Hematopoietic multipotent progenitor cell treated with erythropoietin and hydrocortisone succinate and interleukin-3 and kit ligand, for 8 days (in vitro differentiated cells): ENCODE measurements at regions not wholly inside any gene's neighbourhood (a gene's known extent, or its start where the extent isn't known, plus 50 kb on each side); places are given as distances from the start of the nearest gene placed in this dataset.
"Not testable (repeated sequence)": the region's sequence is repeated elsewhere in the genome, so short reads cannot be mapped to it uniquely, and the experiment has no call there.

Experiments used
- DNase-seq: peaks from one replicate; pipeline ENCODE4 v3.0.0-alpha.2; 2015

DNA sequence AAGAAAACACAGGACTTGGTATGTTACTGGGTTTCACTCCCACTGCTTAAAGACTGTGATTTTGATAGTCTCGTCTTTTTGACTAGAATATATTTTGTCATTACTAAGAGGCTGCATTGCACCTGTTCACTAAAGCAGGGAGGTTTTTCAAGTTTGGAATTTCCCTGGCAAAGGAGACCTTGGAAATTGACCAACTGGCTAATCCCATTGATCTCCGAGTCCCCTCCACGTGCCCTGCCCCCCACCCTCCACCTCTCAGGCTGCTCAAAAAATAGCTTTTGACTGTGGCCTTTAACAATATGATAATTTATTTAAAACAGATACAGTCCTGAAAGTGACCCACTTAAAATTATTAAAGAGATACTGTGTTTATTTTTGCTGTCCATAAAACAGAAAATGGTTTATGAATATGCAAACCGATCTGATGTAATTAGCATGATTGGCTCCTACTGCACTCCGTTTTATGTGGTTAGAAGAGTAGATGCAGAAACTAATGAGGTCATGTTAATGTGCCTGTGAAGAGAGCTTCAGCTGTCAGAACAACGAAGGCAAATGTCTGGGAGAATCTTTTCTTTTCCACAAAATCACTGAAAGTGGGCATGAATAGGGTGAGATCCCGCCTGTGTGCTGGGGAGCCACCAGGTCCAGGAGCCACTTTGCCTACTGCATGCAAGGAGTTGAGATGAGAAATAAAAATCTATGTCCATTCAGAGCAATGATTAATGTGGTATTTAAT is 361.5 kb downstream of the RRAGC start:
- DNase-seq: no peak

GRCh38 chr1:38493306-38493705 is 366.3 kb downstream of the RRAGC start:
- DNase-seq: not testable (repeated sequence)

GRCh38 chr1:38489844-38490270 is 369.7 kb downstream of the RRAGC start:
- peak; percentile 53 for DNase-seq

GRCh38 chr1:38488162-38488898 is 371.2 kb downstream of the RRAGC start:
- DNase-seq: no peak

DNA sequence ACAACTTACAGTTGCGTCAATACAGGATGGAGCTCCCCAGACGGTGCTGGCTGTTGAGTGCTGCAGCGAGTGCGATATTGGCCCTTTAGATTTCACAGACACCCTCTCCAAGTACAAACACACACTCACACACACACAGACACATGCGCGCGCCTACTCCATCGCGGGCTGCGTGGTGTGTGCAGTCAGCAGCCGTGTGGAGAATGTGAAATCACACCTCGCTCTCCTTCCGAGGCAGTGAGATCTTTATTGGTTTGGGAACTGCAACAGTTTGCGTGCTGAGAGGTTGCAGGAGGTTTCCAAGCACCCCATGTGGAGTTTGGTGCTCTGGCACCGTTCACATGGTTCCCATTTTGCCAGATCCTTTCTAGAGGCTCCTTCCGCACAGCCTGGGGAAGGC is 372.2 kb downstream of the RRAGC start:
- DNase-seq: no peak

- DNase-seq: no peak
These were observed 373.5 kb downstream of the RRAGC start for GRCh38 chr1:38486085-38486484.

GRCh38 chr1:38481871-38482826 is 377.4 kb downstream of the RRAGC start:
- no peak for DNase-seq

DNA sequence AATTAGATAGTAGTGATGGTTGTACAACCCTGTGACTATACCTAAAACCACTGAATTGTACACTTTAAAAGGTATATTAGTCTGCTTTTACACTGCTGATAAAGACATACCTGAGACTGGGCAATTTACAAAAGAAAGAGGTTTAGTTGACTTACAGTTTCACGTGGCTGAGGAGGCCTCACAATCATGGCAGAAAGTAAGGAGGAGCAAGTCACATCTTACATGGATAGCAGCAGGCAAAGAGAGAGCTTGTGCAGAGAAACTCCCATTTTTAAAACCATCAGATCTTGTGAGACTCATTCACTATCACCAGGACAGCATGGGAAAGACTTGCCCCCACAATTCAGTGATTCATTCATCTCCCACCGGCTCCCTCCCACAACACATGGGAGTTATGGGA is 379.9 kb downstream of the RRAGC start:
- DNase-seq: not testable (repeated sequence)

DNA sequence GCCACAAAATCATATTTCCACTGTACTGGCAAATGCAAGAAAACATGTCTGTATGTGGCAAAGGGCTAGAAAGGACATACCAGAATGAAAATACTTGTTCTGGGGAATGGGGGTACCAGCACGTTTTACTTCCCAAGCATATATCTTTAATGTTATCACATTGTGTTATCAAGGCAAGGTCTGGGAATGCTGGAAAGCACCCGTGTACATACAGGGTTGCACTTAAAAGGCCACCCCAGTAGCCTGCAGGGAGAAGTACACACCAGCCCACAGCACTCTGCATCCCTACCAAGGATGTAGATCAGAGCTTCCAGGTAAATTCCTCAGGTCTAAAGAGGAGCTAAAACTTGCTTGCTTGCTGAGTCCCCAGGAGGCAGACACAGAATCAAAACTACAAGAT is 381.8 kb downstream of the RRAGC start:
- DNase-seq: no peak

GRCh38 chr1:38476850-38477178 is 382.8 kb downstream of the RRAGC start:
- DNase-seq: no peak

- no peak for DNase-seq
These were observed 383.3 kb downstream of the RRAGC start for GRCh38 chr1:38476111-38476849.

DNA sequence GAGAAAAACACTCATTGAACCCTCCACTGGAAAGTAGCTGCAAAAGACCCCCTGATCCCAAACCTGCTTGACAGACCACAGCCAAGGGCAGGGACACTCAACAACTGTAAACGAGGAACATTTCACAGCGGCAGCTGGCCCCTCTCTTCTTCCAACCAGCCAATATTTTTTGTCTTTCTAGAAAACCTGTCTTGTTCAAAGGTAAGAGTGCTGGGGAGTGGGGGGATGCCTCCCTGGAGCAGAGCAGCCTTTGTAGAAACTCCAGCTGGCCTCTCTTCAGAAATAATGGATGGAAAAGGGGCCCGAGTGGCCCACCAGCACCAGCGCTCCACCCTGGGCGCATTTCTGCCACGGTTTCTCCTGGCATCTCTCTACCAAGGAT is 384.0 kb downstream of the RRAGC start:
- no peak for DNase-seq

DNA sequence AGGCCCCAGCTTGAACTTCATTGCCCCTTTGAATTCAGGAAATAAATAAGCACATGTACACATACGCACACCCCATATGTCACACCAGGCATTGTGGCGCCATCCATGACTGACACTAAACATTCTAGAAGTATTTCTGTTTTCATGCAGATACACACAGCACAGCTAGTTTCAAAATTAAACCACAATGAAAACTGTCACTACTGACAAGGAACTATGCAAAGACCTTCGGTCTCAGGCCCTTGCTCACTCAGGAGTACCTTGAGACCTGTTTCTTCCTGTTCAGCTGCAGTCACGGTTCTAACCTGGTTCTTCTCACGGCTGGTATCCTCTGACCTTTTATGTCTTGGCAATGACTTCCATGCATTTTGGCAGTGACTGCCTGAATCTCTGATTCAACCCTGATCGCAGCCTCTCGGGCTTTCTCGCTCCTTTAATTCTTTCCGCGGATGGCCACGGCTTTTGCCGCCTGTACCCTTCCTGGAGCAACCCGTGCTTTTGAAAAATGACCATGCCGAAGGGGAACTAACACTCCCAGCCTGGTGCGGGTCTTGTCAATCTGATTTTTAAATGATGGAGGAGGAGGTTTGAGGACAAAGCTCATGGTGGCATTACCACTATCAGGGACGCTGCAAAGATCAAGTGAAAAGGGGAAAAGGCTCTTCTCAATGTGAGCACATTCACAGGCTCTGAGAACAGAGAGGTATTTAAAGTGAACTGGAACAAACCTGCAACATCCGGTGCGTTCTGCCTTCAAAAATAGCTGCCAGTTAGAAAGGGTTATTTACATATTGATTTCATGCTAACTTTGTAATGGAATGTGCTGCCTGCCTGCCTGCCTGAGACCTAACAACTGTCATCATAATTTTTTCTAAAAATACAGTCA is 384.6 kb downstream of the RRAGC start:
- no peak for DNase-seq

DNA sequence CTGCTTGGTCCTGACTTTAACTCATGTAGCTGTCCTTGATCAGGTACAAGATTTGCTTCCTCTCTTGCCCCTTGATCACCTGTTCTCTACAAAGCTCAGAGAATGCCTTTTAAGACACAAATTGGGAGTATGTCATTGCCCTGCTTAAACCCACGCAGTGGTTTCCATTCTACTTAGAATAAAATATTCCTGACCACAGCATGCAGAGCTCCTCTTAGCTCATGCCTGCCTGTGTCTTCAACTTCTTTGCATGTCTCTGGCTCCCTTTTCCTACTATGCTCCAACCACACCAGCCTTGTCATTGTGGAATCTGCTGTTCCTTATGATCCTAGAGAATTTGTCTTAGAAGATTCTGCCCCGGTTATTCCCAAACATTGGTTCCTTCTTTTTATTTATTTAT is 393.1 kb downstream of the RRAGC start:
- no peak for DNase-seq

DNA sequence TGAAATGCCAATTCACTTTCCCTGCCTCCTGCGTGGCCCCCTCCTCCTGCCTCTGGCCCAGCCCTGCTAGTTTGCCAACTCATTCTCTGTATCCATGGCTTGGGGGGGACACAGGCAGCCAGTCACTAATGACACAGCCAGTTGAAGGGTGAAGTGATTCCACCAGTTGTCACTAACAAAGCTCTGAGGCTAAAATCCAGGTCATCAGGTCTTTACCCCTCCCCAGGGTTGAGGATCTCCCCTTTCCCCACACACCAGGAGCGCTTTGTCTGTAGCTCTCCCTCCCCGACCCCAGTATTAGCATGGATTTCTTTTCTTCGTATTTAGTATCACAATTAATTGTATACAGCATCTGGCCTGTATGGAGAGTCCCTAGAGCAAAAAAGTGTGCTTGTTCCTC is 394.1 kb downstream of the RRAGC start:
- no peak for DNase-seq

DNA sequence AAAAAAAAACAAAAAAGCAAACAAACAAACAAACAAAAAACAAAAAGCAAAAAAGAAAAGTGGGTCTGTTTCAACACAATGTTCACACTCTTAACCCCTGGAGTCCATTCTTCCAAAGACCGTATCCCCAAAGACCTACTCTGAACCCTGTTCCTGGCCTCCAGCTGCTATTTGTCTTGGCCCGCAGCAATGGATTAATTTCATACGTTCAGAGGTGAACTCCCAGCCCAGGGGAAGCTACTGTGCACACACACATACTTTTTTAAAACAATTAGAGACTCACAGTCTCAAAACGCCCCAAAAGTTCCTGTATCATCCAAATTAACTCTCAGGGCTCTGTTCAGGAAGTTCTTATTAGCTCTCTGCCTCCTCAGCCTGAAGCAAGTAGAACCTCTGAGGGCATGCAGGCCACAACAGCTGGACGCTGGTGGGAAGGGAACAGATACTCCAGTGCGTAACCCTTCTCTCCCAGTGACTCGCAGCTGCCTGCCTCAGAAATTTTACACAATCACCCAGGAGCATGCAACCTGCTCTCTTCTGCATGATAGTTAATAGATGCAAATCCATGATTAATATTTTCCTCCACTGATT is 395.4 kb downstream of the RRAGC start:
- DNase-seq: no peak

DNA sequence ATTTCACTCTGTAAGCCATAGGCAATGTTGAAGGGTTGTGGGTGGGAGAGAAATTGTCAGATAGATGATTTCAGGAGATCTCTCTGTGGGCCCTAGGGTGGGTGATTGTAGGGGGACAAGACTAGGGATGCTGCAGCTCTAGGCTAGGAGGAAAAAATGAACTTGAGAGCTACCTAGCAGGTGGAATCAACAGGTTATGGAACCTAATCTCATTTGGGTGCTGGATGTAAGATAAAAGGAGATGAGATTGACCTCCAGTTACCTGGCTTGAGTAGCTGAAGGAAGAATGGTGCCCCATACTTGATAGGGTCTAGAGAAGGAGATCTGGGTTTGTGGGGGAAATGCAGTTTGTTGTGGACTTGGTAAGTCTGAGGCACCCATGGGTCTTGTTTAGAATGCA is 396.5 kb downstream of the RRAGC start:
- DNase-seq: no peak

- no peak for DNase-seq
These were observed 403.1 kb downstream of the RRAGC start for GRCh38 chr1:38456531-38456876.

- no peak for DNase-seq
These were observed 403.6 kb downstream of the RRAGC start for GRCh38 chr1:38455829-38456530.

DNA sequence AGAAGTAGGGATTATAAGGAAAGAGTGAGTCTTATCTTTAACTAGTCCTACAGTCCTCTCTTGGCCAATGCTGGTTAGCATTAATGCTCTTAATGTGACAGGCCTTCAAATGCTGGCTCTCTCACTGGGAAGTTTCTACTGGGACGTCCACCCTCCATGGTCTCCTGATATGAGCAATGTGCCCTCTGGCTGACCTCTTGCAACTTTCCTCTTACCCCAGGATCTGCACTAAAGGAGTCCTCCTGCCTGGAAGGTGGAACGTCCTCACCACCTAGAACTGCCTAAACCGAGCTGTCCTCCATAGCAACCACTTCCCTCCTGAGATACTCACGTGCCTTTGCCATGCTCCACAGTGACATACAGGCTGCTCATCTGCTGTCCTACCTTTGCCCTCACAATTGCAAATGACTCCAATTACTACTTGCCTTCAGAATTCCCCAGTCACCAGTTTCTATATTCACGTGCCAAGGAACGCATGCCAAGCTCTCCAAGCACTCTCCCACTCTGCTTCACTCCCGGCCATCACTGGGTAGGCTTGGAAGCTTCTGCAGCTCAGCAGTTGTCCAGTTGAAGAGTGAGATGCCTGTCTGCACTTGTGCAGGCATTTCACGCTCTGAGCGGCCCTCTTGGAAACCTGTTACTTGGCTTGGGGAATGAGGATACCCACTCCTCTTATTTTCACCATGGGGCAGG is 404.7 kb downstream of the RRAGC start:
- no peak for DNase-seq
